PC-9 (cell line): ENCODE measurements at regions not wholly inside any gene's neighbourhood (a gene's known extent, or its start where the extent isn't known, plus 50 kb on each side); places are given as distances from the start of the nearest gene placed in this dataset.

Experiments
- EZH2 ChIP-seq: fragments of 200-600 bp; sonication (generic); IDR thresholded peaks from 2 replicates; pipeline ENCODE4 v1.8.0; 2017; ENCODE audit warnings: antibody characterized with exemption, low read depth
- TF ChIP-seq, protein P1 (sequence below): fragments of 200-600 bp; sonication (generic); conservative IDR thresholded peaks from 2 replicates; pipeline ENCODE4 v1.6.1; 2017; ENCODE audit warnings: mixed run types, antibody characterized with exemption, mild to moderate bottlenecking, moderate library complexity

DNA sequence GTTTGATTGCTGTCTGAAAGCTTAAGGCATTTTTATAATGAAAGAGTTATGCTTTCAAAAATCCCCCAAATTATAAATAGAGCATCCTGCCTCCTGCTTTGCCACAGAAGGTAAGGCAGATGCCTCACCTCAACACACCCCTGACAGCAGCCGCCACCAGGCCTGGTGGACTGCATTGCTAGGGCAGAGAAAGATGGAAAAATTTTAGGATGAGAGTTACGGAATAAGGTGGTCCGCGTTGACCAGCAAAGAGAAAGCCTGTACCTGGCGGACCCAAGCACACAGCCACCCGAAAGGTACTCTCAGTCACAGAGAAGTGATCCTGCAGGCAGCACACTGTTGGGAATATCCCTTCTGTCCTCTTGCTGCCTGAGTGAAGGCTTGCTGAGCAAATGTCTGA is 360.4 kb upstream of the SHH start:
- TF ChIP-seq EZH2: no peak
- TF ChIP-seq, protein P1, sequence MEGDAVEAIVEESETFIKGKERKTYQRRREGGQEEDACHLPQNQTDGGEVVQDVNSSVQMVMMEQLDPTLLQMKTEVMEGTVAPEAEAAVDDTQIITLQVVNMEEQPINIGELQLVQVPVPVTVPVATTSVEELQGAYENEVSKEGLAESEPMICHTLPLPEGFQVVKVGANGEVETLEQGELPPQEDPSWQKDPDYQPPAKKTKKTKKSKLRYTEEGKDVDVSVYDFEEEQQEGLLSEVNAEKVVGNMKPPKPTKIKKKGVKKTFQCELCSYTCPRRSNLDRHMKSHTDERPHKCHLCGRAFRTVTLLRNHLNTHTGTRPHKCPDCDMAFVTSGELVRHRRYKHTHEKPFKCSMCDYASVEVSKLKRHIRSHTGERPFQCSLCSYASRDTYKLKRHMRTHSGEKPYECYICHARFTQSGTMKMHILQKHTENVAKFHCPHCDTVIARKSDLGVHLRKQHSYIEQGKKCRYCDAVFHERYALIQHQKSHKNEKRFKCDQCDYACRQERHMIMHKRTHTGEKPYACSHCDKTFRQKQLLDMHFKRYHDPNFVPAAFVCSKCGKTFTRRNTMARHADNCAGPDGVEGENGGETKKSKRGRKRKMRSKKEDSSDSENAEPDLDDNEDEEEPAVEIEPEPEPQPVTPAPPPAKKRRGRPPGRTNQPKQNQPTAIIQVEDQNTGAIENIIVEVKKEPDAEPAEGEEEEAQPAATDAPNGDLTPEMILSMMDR: no peak
